H1 (cell line): ENCODE measurements at regions not wholly inside any gene's neighbourhood (a gene's known extent, or its start where the extent isn't known, plus 50 kb on each side); places are given as distances from the start of the nearest gene placed in this dataset.

Experiments used
- SP1 ChIP-seq: IDR thresholded peaks from 2 replicates; pipeline ENCODE4 v1.6.1; 2011; ENCODE audit warnings: low read depth, low read length
- TEAD4 ChIP-seq: IDR thresholded peaks from 2 replicates; pipeline ENCODE4 v1.6.1; 2012; ENCODE audit warnings: low read depth, low read length, inconsistent platforms, mixed read lengths
- YY1 ChIP-seq: IDR thresholded peaks from 2 replicates; pipeline ENCODE4 v1.6.1; 2011; ENCODE audit warnings: low read depth, mild to moderate bottlenecking, low read length
- TF ChIP-seq, protein P1 (sequence below): fragments of 300-600 bp; sonication (generic); IDR thresholded peaks from 2 replicates; pipeline ENCODE4 v1.7.1; 2012; ENCODE audit warnings: low read length, moderate library complexity, mild to moderate bottlenecking, inconsistent platforms; ENCODE audit not compliant: insufficient replicate concordance
- TF ChIP-seq, protein P2 (sequence below): IDR thresholded peaks from 2 replicates; pipeline ENCODE4 v1.6.1; 2012; ENCODE audit warnings: low read length, inconsistent platforms

DNA sequence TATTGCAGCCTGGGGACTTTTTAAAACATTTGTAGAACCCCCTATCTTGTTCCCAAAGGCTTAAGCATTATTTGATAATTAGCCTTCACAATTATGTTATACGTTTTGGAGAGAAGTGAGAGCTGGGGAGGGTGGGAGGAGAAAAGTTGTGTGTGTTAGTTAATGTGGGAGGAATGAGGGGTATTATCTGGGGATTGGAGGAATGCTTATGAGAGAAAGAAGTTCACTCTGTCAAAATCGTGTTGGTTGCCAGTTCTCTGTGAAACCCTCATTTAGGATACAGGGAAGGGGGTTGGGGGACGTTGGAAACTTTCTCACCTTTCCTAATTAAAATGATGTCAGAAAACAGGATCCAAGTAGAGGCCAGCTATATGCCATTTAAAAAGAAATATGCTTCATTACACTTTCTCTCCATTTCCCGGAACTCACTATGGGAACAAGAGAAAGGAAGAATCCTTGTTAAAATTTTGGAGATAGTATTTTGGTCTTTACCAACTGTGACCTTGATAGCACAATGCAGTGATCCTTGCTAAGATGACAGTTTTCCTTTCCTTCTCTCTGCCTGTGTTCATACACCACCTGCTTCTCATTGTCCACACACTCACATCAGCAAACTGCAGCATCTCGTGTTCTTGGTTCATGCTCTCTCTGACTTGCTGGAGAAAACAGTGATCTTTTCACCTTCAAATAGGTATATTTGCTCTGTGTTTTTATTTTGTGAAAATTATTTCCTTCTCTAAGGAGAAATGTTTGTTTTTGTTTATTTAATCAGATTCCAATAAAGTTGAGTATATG is 336.7 kb upstream of the CLINT1 start (continued):
- TF ChIP-seq, protein P1, sequence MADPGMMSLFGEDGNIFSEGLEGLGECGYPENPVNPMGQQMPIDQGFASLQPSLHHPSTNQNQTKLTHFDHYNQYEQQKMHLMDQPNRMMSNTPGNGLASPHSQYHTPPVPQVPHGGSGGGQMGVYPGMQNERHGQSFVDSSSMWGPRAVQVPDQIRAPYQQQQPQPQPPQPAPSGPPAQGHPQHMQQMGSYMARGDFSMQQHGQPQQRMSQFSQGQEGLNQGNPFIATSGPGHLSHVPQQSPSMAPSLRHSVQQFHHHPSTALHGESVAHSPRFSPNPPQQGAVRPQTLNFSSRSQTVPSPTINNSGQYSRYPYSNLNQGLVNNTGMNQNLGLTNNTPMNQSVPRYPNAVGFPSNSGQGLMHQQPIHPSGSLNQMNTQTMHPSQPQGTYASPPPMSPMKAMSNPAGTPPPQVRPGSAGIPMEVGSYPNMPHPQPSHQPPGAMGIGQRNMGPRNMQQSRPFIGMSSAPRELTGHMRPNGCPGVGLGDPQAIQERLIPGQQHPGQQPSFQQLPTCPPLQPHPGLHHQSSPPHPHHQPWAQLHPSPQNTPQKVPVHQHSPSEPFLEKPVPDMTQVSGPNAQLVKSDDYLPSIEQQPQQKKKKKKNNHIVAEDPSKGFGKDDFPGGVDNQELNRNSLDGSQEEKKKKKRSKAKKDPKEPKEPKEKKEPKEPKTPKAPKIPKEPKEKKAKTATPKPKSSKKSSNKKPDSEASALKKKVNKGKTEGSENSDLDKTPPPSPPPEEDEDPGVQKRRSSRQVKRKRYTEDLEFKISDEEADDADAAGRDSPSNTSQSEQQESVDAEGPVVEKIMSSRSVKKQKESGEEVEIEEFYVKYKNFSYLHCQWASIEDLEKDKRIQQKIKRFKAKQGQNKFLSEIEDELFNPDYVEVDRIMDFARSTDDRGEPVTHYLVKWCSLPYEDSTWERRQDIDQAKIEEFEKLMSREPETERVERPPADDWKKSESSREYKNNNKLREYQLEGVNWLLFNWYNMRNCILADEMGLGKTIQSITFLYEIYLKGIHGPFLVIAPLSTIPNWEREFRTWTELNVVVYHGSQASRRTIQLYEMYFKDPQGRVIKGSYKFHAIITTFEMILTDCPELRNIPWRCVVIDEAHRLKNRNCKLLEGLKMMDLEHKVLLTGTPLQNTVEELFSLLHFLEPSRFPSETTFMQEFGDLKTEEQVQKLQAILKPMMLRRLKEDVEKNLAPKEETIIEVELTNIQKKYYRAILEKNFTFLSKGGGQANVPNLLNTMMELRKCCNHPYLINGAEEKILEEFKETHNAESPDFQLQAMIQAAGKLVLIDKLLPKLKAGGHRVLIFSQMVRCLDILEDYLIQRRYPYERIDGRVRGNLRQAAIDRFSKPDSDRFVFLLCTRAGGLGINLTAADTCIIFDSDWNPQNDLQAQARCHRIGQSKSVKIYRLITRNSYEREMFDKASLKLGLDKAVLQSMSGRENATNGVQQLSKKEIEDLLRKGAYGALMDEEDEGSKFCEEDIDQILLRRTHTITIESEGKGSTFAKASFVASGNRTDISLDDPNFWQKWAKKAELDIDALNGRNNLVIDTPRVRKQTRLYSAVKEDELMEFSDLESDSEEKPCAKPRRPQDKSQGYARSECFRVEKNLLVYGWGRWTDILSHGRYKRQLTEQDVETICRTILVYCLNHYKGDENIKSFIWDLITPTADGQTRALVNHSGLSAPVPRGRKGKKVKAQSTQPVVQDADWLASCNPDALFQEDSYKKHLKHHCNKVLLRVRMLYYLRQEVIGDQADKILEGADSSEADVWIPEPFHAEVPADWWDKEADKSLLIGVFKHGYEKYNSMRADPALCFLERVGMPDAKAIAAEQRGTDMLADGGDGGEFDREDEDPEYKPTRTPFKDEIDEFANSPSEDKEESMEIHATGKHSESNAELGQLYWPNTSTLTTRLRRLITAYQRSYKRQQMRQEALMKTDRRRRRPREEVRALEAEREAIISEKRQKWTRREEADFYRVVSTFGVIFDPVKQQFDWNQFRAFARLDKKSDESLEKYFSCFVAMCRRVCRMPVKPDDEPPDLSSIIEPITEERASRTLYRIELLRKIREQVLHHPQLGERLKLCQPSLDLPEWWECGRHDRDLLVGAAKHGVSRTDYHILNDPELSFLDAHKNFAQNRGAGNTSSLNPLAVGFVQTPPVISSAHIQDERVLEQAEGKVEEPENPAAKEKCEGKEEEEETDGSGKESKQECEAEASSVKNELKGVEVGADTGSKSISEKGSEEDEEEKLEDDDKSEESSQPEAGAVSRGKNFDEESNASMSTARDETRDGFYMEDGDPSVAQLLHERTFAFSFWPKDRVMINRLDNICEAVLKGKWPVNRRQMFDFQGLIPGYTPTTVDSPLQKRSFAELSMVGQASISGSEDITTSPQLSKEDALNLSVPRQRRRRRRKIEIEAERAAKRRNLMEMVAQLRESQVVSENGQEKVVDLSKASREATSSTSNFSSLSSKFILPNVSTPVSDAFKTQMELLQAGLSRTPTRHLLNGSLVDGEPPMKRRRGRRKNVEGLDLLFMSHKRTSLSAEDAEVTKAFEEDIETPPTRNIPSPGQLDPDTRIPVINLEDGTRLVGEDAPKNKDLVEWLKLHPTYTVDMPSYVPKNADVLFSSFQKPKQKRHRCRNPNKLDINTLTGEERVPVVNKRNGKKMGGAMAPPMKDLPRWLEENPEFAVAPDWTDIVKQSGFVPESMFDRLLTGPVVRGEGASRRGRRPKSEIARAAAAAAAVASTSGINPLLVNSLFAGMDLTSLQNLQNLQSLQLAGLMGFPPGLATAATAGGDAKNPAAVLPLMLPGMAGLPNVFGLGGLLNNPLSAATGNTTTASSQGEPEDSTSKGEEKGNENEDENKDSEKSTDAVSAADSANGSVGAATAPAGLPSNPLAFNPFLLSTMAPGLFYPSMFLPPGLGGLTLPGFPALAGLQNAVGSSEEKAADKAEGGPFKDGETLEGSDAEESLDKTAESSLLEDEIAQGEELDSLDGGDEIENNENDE = no peak
- TF ChIP-seq TEAD4 (no peak), YY1 (no peak), SP1 (no peak)
- TF ChIP-seq, protein P2, sequence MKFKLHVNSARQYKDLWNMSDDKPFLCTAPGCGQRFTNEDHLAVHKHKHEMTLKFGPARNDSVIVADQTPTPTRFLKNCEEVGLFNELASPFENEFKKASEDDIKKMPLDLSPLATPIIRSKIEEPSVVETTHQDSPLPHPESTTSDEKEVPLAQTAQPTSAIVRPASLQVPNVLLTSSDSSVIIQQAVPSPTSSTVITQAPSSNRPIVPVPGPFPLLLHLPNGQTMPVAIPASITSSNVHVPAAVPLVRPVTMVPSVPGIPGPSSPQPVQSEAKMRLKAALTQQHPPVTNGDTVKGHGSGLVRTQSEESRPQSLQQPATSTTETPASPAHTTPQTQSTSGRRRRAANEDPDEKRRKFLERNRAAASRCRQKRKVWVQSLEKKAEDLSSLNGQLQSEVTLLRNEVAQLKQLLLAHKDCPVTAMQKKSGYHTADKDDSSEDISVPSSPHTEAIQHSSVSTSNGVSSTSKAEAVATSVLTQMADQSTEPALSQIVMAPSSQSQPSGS = no peak
